Right lobe of liver (tissue), 6 donors: ENCODE measurements at regions not wholly inside any gene's neighbourhood (a gene's known extent, or its start where the extent isn't known, plus 50 kb on each side); places are given as distances from the start of the nearest gene placed in this dataset.

ENCODE experiments used
- ATAC-seq, 4 donors: fragments of 200-7000 bp; cut with Tn5 transposase; one replicate each; pipeline ENCODE4 v1.9.1; 2020; ENCODE audit warnings: mild to moderate bottlenecking in 4 of 4, moderate library complexity in 4 of 4
- DNase-seq, 3 donors: peaks; one replicate each; pipeline ENCODE4 v3.0.0-alpha.2; 2020
- H3K27ac ChIP-seq, 3 donors: fragments of 200-600 bp; one replicate each; pipeline ENCODE4 v1.8.0; 2022
- H3K27me3 ChIP-seq, 2 donors: fragments of 200-600 bp; one replicate each; pipeline ENCODE4 v1.8.0; 2022
- H3K36me3 ChIP-seq, 4 donors: fragments of 200-600 bp; sonication (generic) in 1 of 4; one replicate each; pipeline versions ENCODE4 v1.5.1 to v1.8.0; 2017 to 2022; ENCODE audit warnings: control low read depth in 1 of 4
- H3K4me1 ChIP-seq, 4 donors: fragments of 200-600 bp; sonication (generic) in 1 of 4; one replicate each; pipeline versions ENCODE4 v1.5.1 to v1.8.0; 2017 to 2022; ENCODE audit warnings: control low read depth in 1 of 4
- H3K4me3 ChIP-seq, 3 donors: fragments of 200-600 bp; one replicate each; pipeline ENCODE4 v1.8.0; 2022
- H3K9me3 ChIP-seq, 4 donors: fragments of 200-600 bp; sonication (generic) in 1 of 4; one replicate each; pipeline versions ENCODE4 v1.5.1 to v1.8.0; 2017 to 2022; ENCODE audit warnings: control low read depth in 1 of 4
- CTCF ChIP-seq, 4 donors: fragments of 200-600 bp in 3 of 4; fragments of 450-650 bp in 1 of 4; IDR thresholded peaks; one replicate each; pipeline versions ENCODE4 v1.5.1 to v1.8.0; 2016 to 2022; ENCODE audit warnings: antibody characterized with exemption in 4 of 4, mild to moderate bottlenecking in 2 of 4
- POLR2A ChIP-seq: fragments of 450-650 bp; IDR thresholded peaks from one replicate; pipeline ENCODE4 v1.6.1; 2017; ENCODE audit warnings: antibody characterized with exemption, mild to moderate bottlenecking
- WGBS: methylation state at CpG from one replicate; pipeline ENCODE4 v1.1.6; 2018; ENCODE audit warnings: low coverage, low lambda C conversion rate; ENCODE audit not compliant: insufficient coverage; ENCODE audit errors: missing lambda C conversion rate; 5-methylcytosine and 5-hydroxymethylcytosine counted together
- intact Hi-C, 2 donors: fragments of 100-400 bp; cut with DNase I; formaldehyde crosslinking; loops; one replicate each; pipeline versions ENCODE4 v1.11.2 to v1.14.1; 2022
- donor health status: DM: no; HTN: yes; CAD: no.
- donor health status: DM: no; HTN: no; CAD: no.
- donor health status: DM: no; HTN: no; CAD: no.
- donor health status: DM: no; HTN: yes; CAD: no.
- donor health status: DM: no; HTN: yes; CAD: no.

GRCh38 chr13:108475181-108475580 lies 154.2 kb upstream of the MYO16 start:
- intact Hi-C loops, result no loop called here

GRCh38 chr13:108477376-108477775 lies 152.0 kb upstream of the MYO16 start:
- intact Hi-C loops, result no loop called here
- Histone ChIP-seq H3K4me3 (no peak overlapping the region), H3K27me3 (no peaks in the 10 kb centered on the region), H3K9me3 (no peaks in the 10 kb centered on the region), H3K27ac (no peak overlapping the region), H3K36me3 (no peaks in the 10 kb centered on the region), H3K4me1 (no peaks in the 10 kb centered on the region)
- 46% methylated on average over 4 of the region's 4 CpGs for WGBS
- DNase-seq (no peak), ATAC-seq (no peak)
- TF ChIP-seq CTCF (IDR thresholded peaks at IDR 0.05) (no peak), POLR2A (no peak)

More at GRCh38 chr13:108475181-108475580, 154.2 kb upstream of the MYO16 start:
- TF ChIP-seq POLR2A (no peak), CTCF (IDR thresholded peaks at IDR 0.05) (no peak)
- H3K4me3 ChIP-seq, result no peak overlapping the region
- no peak for DNase-seq
- H3K9me3 ChIP-seq, result no peaks in the 10 kb centered on the region
- no peaks in the 10 kb centered on the region for H3K27me3 ChIP-seq
- ATAC-seq, result no peak
- no peaks in the 10 kb centered on the region for H3K36me3 ChIP-seq
- no peak overlapping the region for H3K27ac ChIP-seq
- no peaks in the 10 kb centered on the region for H3K4me1 ChIP-seq
- 48% methylated on average over 2 of the region's 2 CpGs for WGBS

- no peak for ATAC-seq
- Histone ChIP-seq H3K36me3 (no peaks in the 10 kb centered on the region), H3K27me3 (no peaks in the 10 kb centered on the region), H3K9me3 (no peaks in the 10 kb centered on the region), H3K4me1 (no peaks in the 10 kb centered on the region), H3K4me3 (no peak overlapping the region), H3K27ac (no peak overlapping the region)
- TF ChIP-seq CTCF (IDR thresholded peaks at IDR 0.05), result no peak
- no peak for TF ChIP-seq POLR2A
- intact Hi-C loops, result no loop called here
- 61% methylated on average over 1 of the region's 1 CpG for WGBS
- DNase-seq, result no peak
Measured at GRCh38 chr13:108478179-108478578, 151.2 kb upstream of the MYO16 start.

GRCh38 chr13:108483981-108484380 lies 145.4 kb upstream of the MYO16 start:
- H3K4me3 ChIP-seq, result no peak overlapping the region
- 26% methylated on average over 1 of the region's 1 CpG for WGBS
- TF ChIP-seq POLR2A (no peak), CTCF (IDR thresholded peaks at IDR 0.05) (no peak)
- H3K27ac ChIP-seq, result no peak overlapping the region
- DNase-seq (no peak), ATAC-seq (no peak)
- H3K4me1 ChIP-seq, result no peaks in the 10 kb centered on the region
- H3K36me3 ChIP-seq, result no peaks in the 10 kb centered on the region
- intact Hi-C loops, result no loop called here
- H3K27me3 ChIP-seq, result no peaks in the 10 kb centered on the region
- H3K9me3 ChIP-seq, result no peaks in the 10 kb centered on the region

- TF ChIP-seq POLR2A (no peak), CTCF (IDR thresholded peaks at IDR 0.05) (no peak)
- ATAC-seq, result no peak
- no peak for DNase-seq
- no peak overlapping the region for H3K4me3 ChIP-seq
- H3K27ac ChIP-seq, result no peak overlapping the region
- no peaks in the 10 kb centered on the region for H3K9me3 ChIP-seq
- H3K36me3 ChIP-seq, result no peaks in the 10 kb centered on the region
- intact Hi-C loops, result no loop called here
- H3K4me1 ChIP-seq, result no peaks in the 10 kb centered on the region
- H3K27me3 ChIP-seq, result no peaks in the 10 kb centered on the region
Measured at GRCh38 chr13:108486096-108486495, 143.3 kb upstream of the MYO16 start.
